H9 (cell line): ENCODE measurements at regions not wholly inside any gene's neighbourhood (a gene's known extent, or its start where the extent isn't known, plus 50 kb on each side); places are given as distances from the start of the nearest gene placed in this dataset.

Experiments used
- DNase-seq: peaks from one replicate; pipeline ENCODE4 v3.0.0-alpha.2; 2017
- H2AFZ ChIP-seq: one replicate; pipeline ENCODE4 v1.6.1; 2013; ENCODE audit warnings: mild to moderate bottlenecking, low read length, control low read depth, moderate library complexity
- H2AK5ac ChIP-seq: 2 replicates; pipeline ENCODE4 v1.6.1; 2013; ENCODE audit warnings: low read length, control low read depth, mixed read lengths; ENCODE audit not compliant: insufficient read length
- H2BK120ac ChIP-seq: one replicate; pipeline ENCODE4 v1.6.1; 2013; ENCODE audit warnings: low read depth, mild to moderate bottlenecking, low read length, control low read depth, inconsistent platforms; ENCODE audit not compliant: poor library complexity, severe bottlenecking
- H2BK12ac ChIP-seq: 2 replicates; pipeline ENCODE4 v1.6.1; 2013; ENCODE audit warnings: low read length, control low read depth, mixed read lengths, low read depth; ENCODE audit not compliant: insufficient read length
- H2BK15ac ChIP-seq: 2 replicates; pipeline ENCODE4 v1.6.1; 2013; ENCODE audit warnings: low read depth, low read length, control low read depth
- H2BK20ac ChIP-seq: one replicate; pipeline ENCODE4 v1.6.1; 2013; ENCODE audit warnings: low read depth, mild to moderate bottlenecking, low read length, control low read depth, inconsistent platforms; ENCODE audit not compliant: poor library complexity, severe bottlenecking
- H2BK5ac ChIP-seq: 2 replicates; pipeline ENCODE4 v1.6.1; 2013; ENCODE audit warnings: low read length, control low read depth, mixed read lengths; ENCODE audit not compliant: insufficient read length
- H3K14ac ChIP-seq: 2 replicates; pipeline ENCODE4 v1.6.1; 2013; ENCODE audit warnings: low read length, control low read depth; ENCODE audit not compliant: insufficient read depth
- H3K18ac ChIP-seq: 2 replicates; pipeline ENCODE4 v1.6.1; 2013; ENCODE audit warnings: low read depth, mild to moderate bottlenecking, mixed read lengths, low read length, control low read depth; ENCODE audit not compliant: insufficient read length
- H3K23ac ChIP-seq: 2 replicates; pipeline ENCODE4 v1.6.1; 2013; ENCODE audit warnings: low read length, control low read depth, mixed read lengths, low read depth; ENCODE audit not compliant: insufficient read length
- H3K23me2 ChIP-seq: 2 replicates; pipeline ENCODE4 v1.6.1; 2013; ENCODE audit warnings: low read depth, mild to moderate bottlenecking, mixed read lengths, low read length, control low read depth; ENCODE audit not compliant: insufficient read length, poor library complexity, severe bottlenecking
- H3K27ac ChIP-seq: 2 replicates; pipeline ENCODE4 v1.5.1; 2013; ENCODE audit warnings: low read length, control low read depth, mixed read lengths, low read depth; ENCODE audit not compliant: insufficient read length
- H3K27me3 ChIP-seq: 2 replicates; pipeline ENCODE4 v1.6.1; 2013; ENCODE audit warnings: low read length, control low read depth, inconsistent platforms; ENCODE audit not compliant: insufficient read depth
- H3K4ac ChIP-seq: 2 replicates; pipeline ENCODE4 v1.6.1; 2013; ENCODE audit warnings: low read depth, mild to moderate bottlenecking, control low read depth, inconsistent platforms, low read length, moderate library complexity
- H3K4me1 ChIP-seq: 2 replicates; pipeline ENCODE4 v1.6.1; 2013; ENCODE audit warnings: low read length, control low read depth, inconsistent platforms; ENCODE audit not compliant: insufficient read depth
- H3K4me2 ChIP-seq: 2 replicates; pipeline ENCODE4 v1.6.1; 2013; ENCODE audit warnings: low read length, control low read depth, mixed read lengths; ENCODE audit not compliant: insufficient read length, insufficient read depth
- H3K56ac ChIP-seq: 2 replicates; pipeline ENCODE4 v1.6.1; 2013; ENCODE audit warnings: low read depth, mild to moderate bottlenecking, mixed read lengths, low read length, control low read depth; ENCODE audit not compliant: insufficient read length
- H3K79me1 ChIP-seq: 2 replicates; pipeline ENCODE4 v1.6.1; 2013; ENCODE audit warnings: low read depth, mild to moderate bottlenecking, moderate library complexity, low read length, control low read depth, inconsistent platforms; ENCODE audit not compliant: insufficient read depth, poor library complexity, severe bottlenecking
- H3K79me2 ChIP-seq: 2 replicates; pipeline ENCODE4 v1.6.1; 2013; ENCODE audit warnings: low read length, control low read depth, inconsistent platforms; ENCODE audit not compliant: insufficient read depth
- H3K9ac ChIP-seq: 2 replicates; pipeline ENCODE4 v1.6.1; 2013; ENCODE audit warnings: low read length, control low read depth, mixed read lengths; ENCODE audit not compliant: insufficient read length; ENCODE audit errors: extremely low read depth
- H3K9me3 ChIP-seq: one replicate; pipeline ENCODE4 v1.6.1; 2013; ENCODE audit warnings: low read depth, low read length, inconsistent platforms; ENCODE audit not compliant: control insufficient read depth
- H3T11ph ChIP-seq: one replicate; pipeline ENCODE4 v1.6.1; 2013; ENCODE audit warnings: mild to moderate bottlenecking, low read length, control low read depth, inconsistent platforms
- H4K20me1 ChIP-seq: one replicate; pipeline ENCODE4 v1.6.1; 2013; ENCODE audit not compliant: control insufficient read depth, insufficient read length, insufficient read depth
- H4K5ac ChIP-seq: 2 replicates; pipeline ENCODE4 v1.6.1; 2013; ENCODE audit warnings: low read depth, mild to moderate bottlenecking, mixed read lengths, low read length, control low read depth; ENCODE audit not compliant: insufficient read length
- H4K8ac ChIP-seq: replicated peaks from 2 replicates; pipeline ENCODE4 v1.6.1; 2013; ENCODE audit warnings: low read length, control low read depth, mixed read lengths, low read depth; ENCODE audit not compliant: insufficient read length
- H4K91ac ChIP-seq: 2 replicates; pipeline ENCODE4 v1.6.1; 2013; ENCODE audit warnings: low read depth, mild to moderate bottlenecking, moderate library complexity, mixed read lengths, low read length, control low read depth; ENCODE audit not compliant: insufficient read length
- H3K27ac Mint-ChIP-seq, 3 experiments: 2 replicates in 2 of 3; 3 replicates in 1 of 3; pipeline ENCODE4 v1.8.0; 2020 to 2021; ENCODE audit warnings: mixed read lengths in 3 of 3, mild to moderate bottlenecking in 1 of 3, moderate library complexity in 1 of 3
- H3K27me3 Mint-ChIP-seq: 2 replicates; pipeline ENCODE4 v1.8.0; 2021; ENCODE audit warnings: low read depth, mild to moderate bottlenecking, moderate library complexity, mixed read lengths
- H3K36me3 Mint-ChIP-seq, 3 experiments: 2 replicates in 2 of 3; 3 replicates in 1 of 3; pipeline ENCODE4 v1.8.0; 2020 to 2021; ENCODE audit warnings: low read depth in 3 of 3, mixed read lengths in 3 of 3; ENCODE audit not compliant: insufficient read depth in 1 of 3
- H3K4me1 Mint-ChIP-seq, 2 experiments: 2 replicates each; pipeline ENCODE4 v1.8.0; 2020; ENCODE audit warnings: mixed read lengths in 2 of 2
- H3K4me3 Mint-ChIP-seq, 2 experiments: 2 replicates in 1 of 2; 3 replicates in 1 of 2; pipeline ENCODE4 v1.8.0; 2020 to 2021; ENCODE audit warnings: mild to moderate bottlenecking in 2 of 2, mixed read lengths in 2 of 2, moderate library complexity in 1 of 2
- H3K9me3 Mint-ChIP-seq, 2 experiments: 2 replicates in 1 of 2; 3 replicates in 1 of 2; pipeline ENCODE4 v1.8.0; 2020; ENCODE audit warnings: mild to moderate bottlenecking in 2 of 2, mixed read lengths in 2 of 2, moderate library complexity in 1 of 2
- CTCF ChIP-seq: fragments of 200-600 bp; sonication (generic); conservative IDR thresholded peaks from 3 replicates; pipeline ENCODE4 v1.8.0; 2021; ENCODE audit warnings: antibody characterized with exemption, mild to moderate bottlenecking
- WGBS: extraction: QIAGEN DNeasy Blood & Tissue Kit; methylation state at CpG from one replicate; pipeline ENCODE4 v1.1.7; 2013; ENCODE audit warnings: missing lambda C conversion rate, low lambda C conversion rate, mixed read lengths; ENCODE audit not compliant: insufficient read length; ENCODE audit errors: extremely low coverage; 5-methylcytosine and 5-hydroxymethylcytosine counted together

- Histone ChIP-seq H2BK15ac (no peak overlapping the region), H2BK12ac (no peak overlapping the region), H2BK20ac (no peak overlapping the region), H2AFZ (no peak overlapping the region), H2BK5ac (no peak overlapping the region), H3K23ac (no peak overlapping the region), H4K5ac (no peak overlapping the region), H3K79me2 (no peaks in the 10 kb centered on the region), H3K4ac (no peak overlapping the region), H3K18ac (no peak overlapping the region), H4K91ac (no peak overlapping the region), H2BK120ac (no peak overlapping the region), H3K27ac (no peak overlapping the region), H3K4me2 (no peak overlapping the region), H3K56ac (no peak overlapping the region), H4K20me1 (no peaks in the 10 kb centered on the region), H3K9ac (no peak overlapping the region), H3K9me3 (no peaks in the 10 kb centered on the region), H3K79me1 (no peaks in the 10 kb centered on the region), H3K4me1 (no peaks in the 10 kb centered on the region), H3K14ac (no peak overlapping the region), H3T11ph (no peak overlapping the region), H3K23me2 (no peaks in the 10 kb centered on the region), H4K8ac (no peak overlapping the region), H2AK5ac (no peak overlapping the region), H3K27me3 (no peaks in the 10 kb centered on the region)
- no peaks in the 10 kb centered on the region; a peak in 1 of 7 replicates for H3K36me3 Mint-ChIP-seq
- H3K4me1 Mint-ChIP-seq = peaks cover 0 to 2% of the 10 kb centered on the region in 2 experiments; a peak in 1 of 4 replicates
- no CpG with 5 or more reads among the region's 6 CpGs for WGBS
- no peak overlapping the region for H3K27ac Mint-ChIP-seq
- DNase-seq = no peak
- H3K27me3 Mint-ChIP-seq = peaks cover 16% of the 10 kb centered on the region
- peaks cover 0 to 2% of the 10 kb centered on the region in 2 experiments; a peak in 2 of 5 replicates for H3K9me3 Mint-ChIP-seq
- H3K4me3 Mint-ChIP-seq = no peak overlapping the region
- TF ChIP-seq CTCF = no peak
Observed at GRCh38 chr10:8137726-8138125, 83.2 kb downstream of the GATA3 start.
